GM19372 (cell line): ENCODE measurements at regions not wholly inside any gene's neighbourhood (a gene's known extent, or its start where the extent isn't known, plus 50 kb on each side); places are given as distances from the start of the nearest gene placed in this dataset.
"Not testable (repeated sequence)": the region's sequence is repeated elsewhere in the genome, so short reads cannot be mapped to it uniquely, and the experiment has no call there.

Experiments used
- ATAC-seq: cut with Tn5 transposase; IDR thresholded peaks from one replicate; pipeline ENCODE4 v1.9.1; 2021; ENCODE audit warnings: mild to moderate bottlenecking, low read depth, moderate library complexity; ENCODE audit not compliant: unreplicated experiment

DNA sequence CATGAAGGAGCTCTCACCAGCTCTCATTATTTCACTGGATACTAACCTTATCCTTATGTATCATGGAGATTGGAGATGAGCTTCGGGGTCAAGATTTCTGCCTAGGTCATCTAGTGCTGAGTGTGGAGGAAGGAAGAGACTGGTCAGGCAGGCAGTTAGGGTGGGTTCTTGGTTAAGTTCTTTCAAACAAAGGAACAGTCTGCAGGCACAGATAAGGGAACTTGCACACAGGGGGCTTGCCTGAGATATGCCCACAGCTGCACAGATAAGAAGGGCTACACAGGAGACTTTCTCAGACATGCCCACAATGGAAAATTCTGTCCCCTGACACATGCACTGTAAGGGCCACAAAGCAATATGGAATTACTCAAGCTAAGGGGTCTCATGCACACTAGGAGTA is 904.1 kb downstream of the NLGN4X start:
- no peak for ATAC-seq

DNA sequence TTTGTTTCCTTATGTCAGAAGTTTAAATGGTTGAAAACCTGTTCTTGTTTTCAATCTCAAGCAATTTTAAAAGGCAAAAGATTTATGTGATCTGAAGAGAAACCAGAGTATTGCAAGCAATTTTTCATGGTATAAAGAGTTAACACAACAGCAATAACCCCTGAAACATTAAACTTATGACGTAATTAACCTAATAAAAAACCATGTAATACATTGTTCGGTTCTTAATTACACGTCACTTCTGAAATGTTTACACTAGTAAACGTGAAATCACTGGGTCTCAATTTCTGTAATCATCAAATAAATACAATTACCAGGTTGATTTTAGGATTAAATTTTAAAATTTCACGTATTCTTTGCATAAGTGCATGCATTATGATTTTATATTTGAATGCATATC is 914.5 kb downstream of the NLGN4X start:
- ATAC-seq, result no peak

DNA sequence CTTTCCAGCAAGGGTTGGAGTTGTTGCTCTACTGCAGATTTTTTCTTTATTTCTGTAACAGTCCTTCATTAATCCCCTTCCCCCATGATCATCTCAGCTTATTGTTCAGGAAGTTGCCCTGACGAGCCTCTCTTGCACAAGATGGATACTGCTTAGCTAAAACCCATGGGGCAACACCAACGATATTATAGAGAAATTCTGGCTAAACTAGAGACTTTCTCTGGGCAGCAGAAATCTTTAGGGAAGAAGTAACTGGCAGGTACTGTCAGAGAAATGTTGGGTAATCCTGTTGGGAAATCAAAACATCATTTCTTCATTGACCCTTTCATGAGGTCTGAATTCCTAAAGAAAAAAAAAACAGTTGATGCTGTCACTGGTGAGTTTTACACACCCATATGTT is 921.3 kb downstream of the NLGN4X start:
- no peak for ATAC-seq

DNA sequence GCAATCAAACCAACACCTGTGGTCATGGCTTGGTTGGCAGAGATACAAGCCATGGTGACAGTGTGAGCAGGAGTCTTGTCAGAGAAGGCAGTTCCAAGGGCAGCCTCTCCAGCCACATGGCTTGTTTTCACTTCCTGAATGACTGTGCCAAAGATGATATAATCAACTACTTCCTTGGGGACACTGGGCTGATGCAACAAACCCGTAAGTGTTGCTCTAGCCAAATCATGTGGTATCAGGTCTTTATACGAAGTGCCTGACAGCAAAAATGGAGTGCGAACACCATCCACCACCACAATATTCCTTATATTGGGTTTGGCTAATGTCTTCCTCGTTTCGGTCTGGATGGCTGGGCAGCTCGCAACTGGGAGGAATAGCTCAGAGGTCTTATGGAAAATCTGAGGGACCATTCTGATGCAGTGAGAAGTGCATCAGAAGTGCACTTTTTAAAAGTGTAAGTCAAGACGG is 922.0 kb downstream of the NLGN4X start:
- ATAC-seq, result no peak

DNA sequence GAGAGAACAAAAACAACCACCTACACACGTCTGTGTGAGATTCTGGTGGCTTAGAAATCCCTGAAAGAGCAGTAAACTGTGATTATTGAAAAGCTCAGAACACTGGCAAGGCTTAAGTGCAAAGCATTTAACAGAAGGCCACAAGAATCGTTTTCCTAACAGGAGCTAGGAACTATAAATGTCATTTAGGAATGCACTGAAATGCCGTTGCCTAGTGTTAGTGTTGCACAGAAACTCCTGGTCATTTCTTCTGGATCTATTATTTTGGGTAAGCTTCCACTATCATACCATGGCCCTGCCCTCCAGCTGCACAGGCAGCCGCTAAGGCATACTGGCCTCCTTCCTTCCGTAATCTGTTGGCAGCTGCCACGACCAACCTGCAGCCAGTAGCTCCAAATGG is 923.2 kb downstream of the NLGN4X start:
- ATAC-seq, result no peak

- ATAC-seq, result no peak
These were observed 933.7 kb downstream of the NLGN4X start for GRCh38 chrX:5295004-5295403.

- no peak for ATAC-seq
These were observed 938.0 kb downstream of the NLGN4X start for GRCh38 chrX:5290635-5291034.

GRCh38 chrX:5289949-5290348 is 938.7 kb downstream of the NLGN4X start:
- ATAC-seq, result not testable (repeated sequence)

GRCh38 chrX:5278908-5279307 is 949.8 kb downstream of the NLGN4X start:
- no peak for ATAC-seq

- ATAC-seq, result no peak
These were observed 963.3 kb downstream of the NLGN4X start for GRCh38 chrX:5265324-5265850.

GRCh38 chrX:5250106-5250505 is 978.6 kb downstream of the NLGN4X start:
- no peak for ATAC-seq

DNA sequence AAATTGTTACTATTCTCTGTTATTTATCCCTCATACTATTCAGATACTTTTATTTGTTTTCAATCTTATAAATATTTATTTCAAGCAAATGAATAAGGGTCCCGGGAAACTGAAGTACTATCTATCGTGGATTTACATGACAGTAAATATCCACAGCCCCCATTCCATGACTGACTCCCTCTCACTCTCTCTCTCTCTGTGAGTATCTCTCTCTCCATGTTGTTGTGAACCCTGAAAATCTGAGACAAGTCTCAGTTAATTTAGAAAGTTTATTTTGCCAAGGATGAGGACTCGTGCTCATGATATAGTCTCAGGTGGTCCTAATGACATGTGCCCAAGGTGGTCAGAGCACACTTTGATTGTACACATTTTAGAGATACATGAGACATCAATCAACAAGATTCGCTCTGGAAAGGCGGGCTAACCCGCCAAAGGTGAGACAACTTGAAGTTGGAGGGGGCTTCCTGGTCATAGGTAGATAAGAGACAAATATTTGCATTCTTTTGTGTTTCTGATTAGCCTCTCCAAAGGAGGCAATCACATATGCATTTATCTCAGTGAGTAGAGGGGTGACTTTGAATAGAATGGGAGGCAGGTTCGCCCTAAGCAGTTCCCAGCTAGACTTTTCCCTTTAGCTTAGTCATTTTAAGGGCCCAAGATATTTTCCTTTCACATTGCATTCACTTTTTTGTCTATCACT is 986.4 kb downstream of the NLGN4X start:
- no peak for ATAC-seq

DNA sequence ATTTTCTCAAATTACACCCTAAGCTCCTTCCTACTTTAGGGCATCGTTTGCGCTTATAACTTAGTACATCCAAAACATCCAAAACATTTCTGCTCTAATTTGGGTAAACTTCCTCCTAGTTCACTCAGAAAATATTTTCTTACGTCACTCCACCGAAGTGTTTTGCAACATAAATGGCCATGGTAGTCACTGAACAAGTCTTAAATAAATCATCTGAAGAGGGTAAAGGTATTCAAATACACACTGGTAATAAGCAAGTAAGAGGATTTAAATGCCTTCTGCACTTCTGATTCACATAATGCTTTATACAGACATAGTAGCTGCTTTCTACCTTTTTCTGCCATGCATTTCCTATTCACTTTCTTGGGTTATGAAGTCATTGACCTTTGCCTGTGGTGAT is 991.9 kb downstream of the NLGN4X start:
- no peak for ATAC-seq

DNA sequence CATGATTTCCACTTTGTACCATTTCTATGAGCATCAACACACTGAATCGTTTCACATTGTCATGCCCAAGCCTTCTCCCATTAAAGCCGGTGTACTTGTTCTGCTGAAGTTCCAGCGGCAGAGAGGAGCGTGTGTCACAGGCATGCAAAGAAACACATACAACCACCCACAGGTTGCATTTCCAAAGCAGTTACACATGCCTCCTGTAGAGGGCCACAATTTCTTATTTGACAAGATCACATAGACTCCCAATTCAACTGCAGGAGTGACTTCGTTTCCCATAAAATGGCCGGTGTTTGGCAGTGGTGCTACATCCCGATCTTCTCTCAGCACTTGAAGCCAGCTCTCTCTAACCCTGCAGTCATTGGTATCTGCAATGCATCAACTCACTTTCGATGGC is 992.6 kb downstream of the NLGN4X start:
- no peak for ATAC-seq

DNA sequence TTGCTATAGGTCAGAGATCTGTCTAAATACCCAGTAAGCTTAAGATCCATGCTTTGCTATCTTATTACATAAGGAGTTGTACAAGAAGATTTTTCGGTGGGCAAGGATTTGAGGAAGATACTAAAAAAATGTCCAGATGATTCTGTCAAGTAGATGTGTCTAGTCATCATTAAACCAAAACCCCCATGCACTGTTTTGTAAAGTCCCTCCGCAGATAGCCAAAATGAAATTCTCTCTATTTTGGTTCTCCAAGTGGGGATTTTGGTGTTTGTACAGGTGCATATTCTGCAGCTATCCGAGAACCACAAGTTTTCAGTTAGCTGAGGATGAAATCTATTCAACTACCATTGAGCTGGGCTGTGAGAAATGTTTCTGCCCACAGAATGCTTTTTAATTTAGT is 994.8 kb downstream of the NLGN4X start:
- no peak for ATAC-seq

DNA sequence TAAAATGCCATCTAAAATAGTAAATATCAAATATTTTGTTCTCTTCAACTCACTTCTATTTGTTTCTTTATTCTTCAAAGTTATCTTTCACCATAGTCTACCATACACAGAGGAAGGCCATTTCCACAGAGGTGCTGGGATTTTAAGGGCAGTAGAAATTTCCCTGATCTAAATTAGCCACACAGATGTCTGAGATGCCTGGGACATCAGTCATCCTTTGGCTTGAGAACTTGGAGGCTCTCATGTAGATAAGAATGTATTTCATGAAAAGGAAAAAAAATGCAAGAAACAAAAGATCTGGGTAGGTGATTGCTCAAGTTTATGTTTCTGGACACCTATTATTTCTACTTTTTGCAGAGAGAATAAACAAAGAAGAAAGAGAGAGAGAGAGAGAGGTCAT is 1008.2 kb downstream of the NLGN4X start:
- ATAC-seq, result no peak

GRCh38 chrX:5194806-5195205 is 1033.9 kb downstream of the NLGN4X start:
- no peak for ATAC-seq

DNA sequence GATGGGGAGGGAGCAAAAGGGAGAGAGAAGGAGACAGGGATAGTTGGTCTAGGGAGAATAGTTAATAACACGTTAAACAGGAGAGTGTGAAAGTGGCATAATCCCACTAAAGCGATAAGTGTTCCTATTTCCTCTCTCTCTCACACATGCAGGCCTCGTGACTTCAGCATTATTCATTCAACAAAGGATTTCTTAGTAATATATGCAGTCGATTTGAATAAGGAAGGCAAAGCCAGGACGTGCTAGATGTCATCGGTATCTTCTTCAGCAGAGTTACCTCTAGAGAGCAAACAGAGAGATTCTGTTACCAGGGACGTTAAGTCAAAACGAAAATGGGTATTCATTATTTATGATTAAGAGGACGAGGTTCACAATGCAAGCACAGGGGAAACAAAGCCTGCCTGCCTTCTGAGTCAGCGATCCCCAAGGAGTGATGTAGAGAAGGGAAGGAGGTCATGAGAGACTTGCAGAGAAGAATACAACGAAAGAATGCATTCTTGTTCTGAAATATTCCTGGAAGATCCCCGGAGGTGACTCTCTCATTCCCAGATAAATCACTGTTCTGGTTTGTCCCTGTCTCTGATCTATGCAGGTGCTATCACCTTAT is 1048.4 kb downstream of the NLGN4X start:
- no peak for ATAC-seq

DNA sequence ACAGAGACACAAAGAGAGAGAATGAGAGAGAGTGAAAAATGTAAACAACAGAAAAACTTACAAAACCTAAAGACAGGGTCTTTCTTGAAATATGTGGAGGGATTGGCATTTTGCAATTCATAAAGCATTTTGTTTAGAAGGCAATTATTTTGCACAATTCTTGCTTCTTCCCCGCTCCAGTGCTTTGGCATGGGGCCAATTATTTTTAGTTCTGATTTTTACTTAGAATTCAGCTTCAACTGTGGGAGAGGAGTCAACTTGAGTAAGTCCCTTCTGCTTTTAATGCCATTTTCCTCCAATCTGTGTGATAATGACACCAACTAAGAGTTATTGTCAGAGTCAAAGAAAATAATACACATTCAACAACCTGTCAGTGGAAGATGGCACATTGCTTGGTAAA is 1051.9 kb downstream of the NLGN4X start:
- ATAC-seq, result no peak

GRCh38 chrX:5163663-5164062 is 1065.0 kb downstream of the NLGN4X start:
- no peak for ATAC-seq

DNA sequence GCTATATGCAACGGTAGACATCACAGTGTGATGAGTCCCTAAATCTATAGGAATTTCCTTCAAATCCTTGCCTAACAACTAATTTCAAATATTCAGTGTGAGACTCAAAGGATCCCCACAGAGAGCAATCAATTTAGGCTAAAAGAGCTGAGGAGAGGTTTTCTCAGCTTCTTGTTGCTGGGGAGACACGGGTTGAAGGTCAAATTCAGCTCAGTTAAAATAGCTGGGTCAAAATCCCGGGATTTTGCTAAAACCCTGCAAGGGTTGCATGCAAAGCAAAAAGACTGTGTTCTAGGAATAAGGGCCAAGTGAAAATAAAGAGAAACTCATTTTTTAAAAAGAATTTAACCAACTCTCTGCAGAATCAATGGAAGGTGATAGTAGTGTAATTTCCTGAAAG is 1073.4 kb downstream of the NLGN4X start:
- ATAC-seq, result no peak

DNA sequence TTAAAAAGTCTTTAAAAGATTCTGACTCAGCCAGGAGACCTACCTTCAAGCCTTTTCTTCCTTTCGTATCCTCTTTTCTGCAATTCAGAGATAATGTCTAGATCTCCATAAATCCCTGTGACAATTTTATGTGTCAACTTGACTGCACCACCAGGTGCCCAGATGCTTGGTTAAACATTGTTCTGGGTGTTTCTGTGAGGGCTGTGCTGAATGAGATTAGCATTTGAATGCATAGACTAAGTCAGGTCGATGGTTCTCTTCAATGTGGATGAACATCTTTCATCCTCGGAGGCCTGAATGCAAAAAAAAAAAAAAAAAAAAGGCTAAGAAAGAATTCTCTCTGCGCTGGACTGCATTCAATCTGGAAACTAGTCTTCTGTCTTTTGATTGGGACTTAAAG is 1082.7 kb downstream of the NLGN4X start:
- no peak for ATAC-seq
